Activated CD4-positive, alpha-beta T cell treated with anti-CD3 and anti-CD28 coated beads, Interleukin-10, Interleukin-2, amounts not matched to agents 100 ng/mL and 50 ng/mL, durations not matched to agents 16 hours and 8 hours (primary cell): ENCODE measurements at regions not wholly inside any gene's neighbourhood (a gene's known extent, or its start where the extent isn't known, plus 50 kb on each side); places are given as distances from the start of the nearest gene placed in this dataset.
"Not testable (repeated sequence)": the region's sequence is repeated elsewhere in the genome, so short reads cannot be mapped to it uniquely, and the experiment has no call there.

Experiments
- DNase-seq: peaks from one replicate; pipeline ENCODE4 v3.0.0-alpha.2; 2020

- not testable (repeated sequence) for DNase-seq
Observed at GRCh38 chr10:30196559-30196958, 137.2 kb upstream of the JCAD start.

- DNase-seq, result peak; percentile 18
Observed at GRCh38 chr10:30192846-30193608, 133.6 kb upstream of the JCAD start.

DNA sequence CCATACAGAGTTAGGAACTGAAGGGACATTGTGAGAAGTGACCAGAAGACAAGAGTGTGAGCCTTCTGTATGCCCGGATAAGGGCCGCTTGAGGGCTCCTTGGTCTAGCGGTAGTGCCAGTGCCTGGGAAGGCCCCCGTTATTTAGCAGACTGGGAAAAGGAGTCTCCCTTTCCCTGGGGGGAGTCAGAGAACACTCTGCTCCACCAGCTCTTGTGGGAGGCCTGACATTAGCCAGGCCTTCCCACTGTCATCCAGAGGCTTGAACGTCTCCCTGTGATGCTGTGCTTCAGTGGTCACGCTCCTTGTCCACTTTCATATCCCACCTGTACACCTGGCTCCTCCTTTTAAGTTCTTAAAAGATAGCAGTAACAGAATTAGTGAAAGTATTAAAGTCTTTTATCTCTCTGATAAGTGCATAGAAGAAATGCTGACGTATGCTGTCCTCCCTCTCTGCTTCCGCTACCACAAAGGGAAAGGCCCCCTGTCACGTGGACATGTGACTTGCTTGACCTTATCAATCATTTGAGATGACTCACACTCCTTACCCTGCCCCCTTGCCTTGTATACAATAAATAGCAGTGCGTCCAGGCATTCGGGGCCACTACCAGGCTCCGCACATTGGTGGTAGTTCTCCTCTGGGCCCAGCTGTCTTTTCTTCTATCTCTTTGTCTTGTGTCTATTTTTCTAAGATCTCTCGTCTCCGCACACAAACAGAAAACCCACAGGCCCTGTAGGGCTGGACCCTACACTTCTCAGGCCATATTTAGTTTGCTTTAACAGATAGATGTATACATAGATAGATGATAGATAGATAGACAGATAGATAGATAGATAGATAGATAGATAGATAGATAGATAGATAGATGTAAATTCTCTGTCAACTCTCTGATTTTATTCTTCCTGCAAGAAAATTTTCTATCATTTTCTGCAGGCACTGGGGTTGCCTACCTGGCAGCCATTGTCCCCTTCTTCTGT lies 131.5 kb upstream of the JCAD start:
- DNase-seq, result no peak

DNA sequence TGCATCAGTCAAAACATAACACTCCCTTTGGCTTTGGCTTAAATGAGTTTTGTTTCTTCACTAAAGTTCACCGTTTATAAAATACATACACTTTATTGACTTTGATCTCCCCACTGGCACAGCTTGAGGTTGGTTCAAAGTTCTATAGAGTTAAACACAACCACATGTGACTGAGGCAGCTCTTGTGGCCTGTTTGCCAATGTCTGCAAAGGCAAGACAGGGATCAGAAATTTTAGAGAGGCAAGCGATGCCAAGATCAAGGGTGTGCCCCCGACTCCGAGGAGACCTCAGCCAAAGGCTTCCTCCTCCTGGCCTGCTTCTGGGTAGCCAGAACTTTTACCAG lies 129.8 kb upstream of the JCAD start:
- no peak for DNase-seq

DNA sequence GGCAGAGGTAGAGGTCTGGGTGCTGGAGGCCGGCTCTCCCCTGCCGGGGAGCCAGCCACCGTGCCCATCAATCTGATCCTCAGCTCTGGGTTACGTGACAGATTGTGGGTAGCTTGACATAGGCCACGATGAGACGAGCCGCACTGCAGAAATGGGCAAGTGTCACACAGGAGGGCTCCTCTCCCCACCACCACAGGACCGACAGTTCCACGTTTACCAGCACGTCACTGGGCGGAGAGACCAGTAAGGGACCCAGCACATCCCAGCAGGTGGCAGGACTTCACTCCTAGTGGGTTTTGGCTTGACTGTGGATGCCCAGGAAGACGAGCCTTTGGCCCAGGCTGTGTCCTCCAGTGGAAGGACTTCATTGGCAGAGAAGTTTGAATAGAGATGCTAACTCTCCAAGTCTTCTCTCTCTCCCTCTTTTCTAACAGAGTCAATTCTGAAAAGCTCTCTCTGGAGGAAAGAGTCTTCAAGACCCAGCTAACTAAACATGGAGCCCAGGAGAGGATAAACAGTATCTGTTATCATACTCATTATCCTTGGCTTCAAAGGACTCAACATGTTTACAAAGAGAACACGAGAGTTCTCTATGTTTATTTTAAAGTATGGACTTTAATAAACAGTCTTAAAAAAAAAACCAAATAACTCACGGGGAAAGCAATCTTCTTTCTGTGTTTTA lies 129.3 kb upstream of the JCAD start:
- DNase-seq, result no peak

- no peak for DNase-seq
Observed at GRCh38 chr10:30188101-30188500, 128.7 kb upstream of the JCAD start.

DNA sequence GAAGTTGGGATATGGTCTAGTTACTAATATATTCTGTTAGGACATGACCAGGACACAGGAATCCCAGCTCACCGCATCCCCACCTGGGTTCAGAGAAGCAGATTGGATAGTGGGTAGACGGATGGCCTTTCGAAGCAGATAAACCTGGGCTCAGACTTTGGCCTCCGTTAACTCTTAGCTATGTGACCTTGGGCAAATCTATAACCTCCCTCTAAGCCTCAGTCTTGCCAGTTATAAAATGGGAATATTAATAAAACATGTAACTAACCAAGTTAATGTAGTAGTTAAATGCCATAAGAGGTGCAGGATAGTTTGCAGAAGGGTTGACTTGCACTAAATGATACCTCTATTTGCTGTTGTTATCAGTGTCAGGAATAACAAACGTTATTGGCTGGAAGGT lies 127.6 kb upstream of the JCAD start:
- no peak for DNase-seq

- DNase-seq, result no peak
Observed at GRCh38 chr10:30186371-30186875, 127.0 kb upstream of the JCAD start.

DNA sequence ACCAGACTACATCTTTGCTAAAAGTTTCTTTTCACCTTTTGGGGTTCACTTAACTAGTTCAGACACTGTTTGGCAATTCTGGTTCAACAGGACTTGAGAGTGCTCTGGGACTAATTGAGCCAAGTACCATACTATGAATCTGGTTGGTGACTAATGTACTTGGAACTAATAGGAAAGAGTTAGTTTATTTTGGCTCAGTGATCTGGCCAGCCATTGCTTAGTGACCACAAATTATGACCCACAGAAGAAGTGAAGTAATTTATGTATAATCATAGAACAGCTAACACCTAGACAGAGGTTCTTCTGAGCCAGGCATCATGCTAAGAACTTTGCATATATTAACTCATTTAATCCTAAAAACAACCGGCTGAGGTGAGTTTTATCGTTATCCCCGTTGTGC lies 126.5 kb upstream of the JCAD start:
- DNase-seq, result no peak

- no peak for DNase-seq
Observed at GRCh38 chr10:30185341-30185740, 126.0 kb upstream of the JCAD start.

GRCh38 chr10:30184397-30185033 lies 125.1 kb upstream of the JCAD start:
- no peak for DNase-seq

- DNase-seq, result no peak
Observed at GRCh38 chr10:30183055-30183402, 123.6 kb upstream of the JCAD start.

DNA sequence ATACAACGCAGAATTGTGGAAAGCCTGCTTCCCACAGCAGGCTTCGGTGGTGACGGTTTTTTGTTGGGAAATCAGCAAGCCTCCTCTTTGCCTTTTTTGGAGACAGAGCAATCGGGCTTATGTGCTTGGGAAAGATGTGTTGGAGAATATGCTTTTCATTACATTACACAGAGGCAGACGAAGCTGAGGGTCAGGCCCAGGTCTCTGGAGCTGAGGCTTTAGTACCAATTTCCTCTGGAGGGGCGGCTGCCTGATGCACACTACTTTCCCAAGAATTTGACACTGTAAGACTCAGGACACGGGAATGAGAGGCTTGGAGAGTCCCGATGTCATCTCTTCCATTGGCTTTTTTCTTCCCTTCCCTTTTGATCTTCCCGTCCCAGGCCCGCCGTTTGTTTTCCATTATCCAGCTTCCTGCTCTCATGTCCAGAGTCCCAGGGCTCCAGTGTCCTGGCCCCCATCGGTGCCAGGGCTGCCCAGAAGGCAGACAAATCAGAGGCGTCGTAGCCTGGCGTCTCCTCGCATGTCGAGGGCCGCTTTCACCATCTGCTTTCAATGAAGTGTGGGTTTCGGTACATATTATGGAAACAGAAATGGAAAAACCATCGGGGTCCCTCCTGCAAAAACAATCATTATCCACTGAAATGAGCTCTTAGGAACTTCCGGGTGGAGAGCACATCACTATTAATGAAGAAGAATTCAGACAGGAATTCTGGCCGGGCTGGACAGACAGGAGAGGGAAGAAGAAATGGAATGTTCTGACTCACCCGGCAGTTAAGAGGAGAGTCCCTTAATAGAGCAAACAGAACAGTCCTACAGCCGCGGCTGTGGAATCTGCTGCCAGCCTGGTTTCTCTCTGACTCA lies 123.0 kb upstream of the JCAD start:
- no peak for DNase-seq

DNA sequence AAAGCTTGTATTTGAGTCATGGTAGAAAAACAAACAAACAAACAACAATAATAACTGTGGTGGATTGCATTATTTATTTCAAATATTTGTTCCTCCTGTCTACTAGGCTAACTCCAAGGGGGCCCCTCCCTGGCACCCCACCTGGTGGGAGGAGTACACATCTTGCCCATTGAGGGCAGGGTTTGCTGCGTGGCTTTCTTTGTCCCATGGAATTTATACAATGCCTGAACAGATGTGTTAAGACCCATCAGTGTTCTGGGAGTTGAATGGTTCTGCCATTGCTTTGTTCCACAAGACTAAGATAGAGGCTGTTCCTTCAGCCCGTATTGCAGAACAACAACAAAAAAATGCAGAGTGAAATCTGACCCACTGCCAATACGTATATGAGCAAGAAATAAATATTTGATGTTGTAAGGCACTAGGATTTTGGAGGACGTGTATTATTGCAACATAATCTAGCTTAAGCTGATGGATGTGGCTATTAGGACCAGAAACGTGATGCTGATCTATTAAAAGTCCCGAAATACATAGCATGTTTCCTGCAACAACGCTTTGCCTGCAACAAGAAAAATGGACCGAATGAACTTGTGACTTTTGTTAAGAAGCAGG lies 119.1 kb upstream of the JCAD start:
- DNase-seq, result no peak

GRCh38 chr10:30176776-30177533 lies 117.6 kb upstream of the JCAD start:
- no peak for DNase-seq

- DNase-seq, result no peak
Observed at GRCh38 chr10:30176182-30176581, 116.8 kb upstream of the JCAD start.

- DNase-seq, result no peak
Observed at GRCh38 chr10:30172673-30173072, 113.3 kb upstream of the JCAD start.

DNA sequence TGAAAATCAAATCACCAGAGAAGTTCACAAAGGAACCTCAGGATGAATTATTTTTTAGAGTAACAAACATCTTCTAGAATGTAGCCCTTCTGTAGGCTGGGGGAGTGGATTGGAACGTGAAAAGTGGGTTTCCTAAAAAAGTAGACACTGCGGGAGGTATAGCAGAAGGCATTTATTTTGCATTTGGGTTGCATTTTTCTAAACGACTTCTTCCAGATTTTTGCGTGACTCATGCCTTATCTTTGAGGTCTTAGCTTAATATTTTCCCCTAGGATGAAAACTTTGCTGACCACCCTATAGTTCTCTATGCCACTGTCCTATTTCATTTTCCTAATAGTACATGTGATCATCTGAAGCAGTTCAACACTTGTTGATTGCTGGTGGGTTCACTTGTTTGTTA lies 112.7 kb upstream of the JCAD start:
- DNase-seq, result no peak

- no peak for DNase-seq
Observed at GRCh38 chr10:30171601-30172000, 112.2 kb upstream of the JCAD start.

- no peak for DNase-seq
Observed at GRCh38 chr10:30170814-30171213, 111.4 kb upstream of the JCAD start.

DNA sequence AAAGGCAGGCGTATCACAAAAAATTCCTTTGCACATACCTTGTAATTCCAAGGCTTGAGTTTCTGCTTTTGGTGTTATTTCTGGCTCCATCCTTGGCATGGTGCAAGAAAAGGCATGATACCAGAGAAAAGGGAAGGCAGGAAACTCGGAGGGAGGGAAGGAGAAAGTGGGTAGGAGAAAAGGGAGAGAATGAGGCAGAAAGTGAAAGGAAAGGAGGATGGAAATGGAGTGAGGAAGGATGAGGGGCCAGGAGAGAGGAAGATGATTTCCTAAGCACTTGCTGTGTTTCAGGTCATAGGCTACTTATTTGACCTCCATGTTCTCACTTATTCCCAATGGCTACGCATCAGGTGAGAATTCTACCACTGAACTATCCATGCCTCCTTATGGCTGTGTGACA lies 110.8 kb upstream of the JCAD start:
- DNase-seq, result no peak
